ENCODE measurements at regions not wholly inside any gene's neighbourhood (a gene's known extent, or its start where the extent isn't known, plus 50 kb on each side); places are given as distances from the start of the nearest gene placed in this dataset.

- no peak for TF ChIP-seq CTCF (IDR thresholded peaks at IDR 0.05)
- TF ChIP-seq POLR2A (IDR thresholded peaks at IDR 0.05) = no peak
- Histone ChIP-seq H3K9me3 (no peaks in the 10 kb centered on the region), H3K36me3 (no peaks in the 10 kb centered on the region), H3K4me3 (no peak overlapping the region), H3K4me1 (no peaks in the 10 kb centered on the region), H3K27me3 (no peaks in the 10 kb centered on the region), H3K27ac (no peak overlapping the region)
- no peak for DNase-seq
These were observed 59.8 kb upstream of the C5orf63 start for GRCh38 chr5:127133071-127133470.

GRCh38 chr5:127136908-127137307, 63.6 kb upstream of the C5orf63 start:
- Histone ChIP-seq H3K36me3 (no peaks in the 10 kb centered on the region), H3K27me3 (no peaks in the 10 kb centered on the region), H3K27ac (no peak overlapping the region), H3K9me3 (no peaks in the 10 kb centered on the region), H3K4me1 (no peaks in the 10 kb centered on the region), H3K4me3 (no peak overlapping the region)
- no peak for DNase-seq
- no peak for TF ChIP-seq CTCF (IDR thresholded peaks at IDR 0.05)
- TF ChIP-seq POLR2A (IDR thresholded peaks at IDR 0.05) = no peak

GRCh38 chr5:127143722-127144121, 70.4 kb upstream of the C5orf63 start:
- TF ChIP-seq CTCF (IDR thresholded peaks at IDR 0.05) (no peak), POLR2A (IDR thresholded peaks at IDR 0.05) (no peak)
- no peaks in the 10 kb centered on the region for H3K36me3 ChIP-seq
- H3K9me3 ChIP-seq = no peaks in the 10 kb centered on the region
- H3K27me3 ChIP-seq = no peaks in the 10 kb centered on the region
- no peaks in the 10 kb centered on the region for H3K4me1 ChIP-seq
- H3K4me3 ChIP-seq = no peak overlapping the region
- H3K27ac ChIP-seq = no peak overlapping the region
- no peak for DNase-seq

GRCh38 chr5:127153031-127153430, 79.7 kb upstream of the C5orf63 start:
- DNase-seq = no peak
- H3K4me3 ChIP-seq = no peak overlapping the region

GRCh38 chr5:127153521-127153920, 80.2 kb upstream of the C5orf63 start:
- Histone ChIP-seq H3K36me3 (no peaks in the 10 kb centered on the region), H3K4me1 (no peaks in the 10 kb centered on the region), H3K27ac (no peak overlapping the region), H3K9me3 (peaks cover 0 to 2% (median 0%) of the 10 kb centered on the region in 4 donors), H3K4me3 (no peak overlapping the region), H3K27me3 (no peaks in the 10 kb centered on the region)
- DNase-seq = no peak
- TF ChIP-seq CTCF (IDR thresholded peaks at IDR 0.05) (no peak), POLR2A (IDR thresholded peaks at IDR 0.05) (no peak)

More at GRCh38 chr5:127153031-127153430, 79.7 kb upstream of the C5orf63 start:
- H3K27ac ChIP-seq = no peak overlapping the region
- TF ChIP-seq CTCF (IDR thresholded peaks at IDR 0.05) = no peak
- TF ChIP-seq POLR2A (IDR thresholded peaks at IDR 0.05) = no peak
- no peaks in the 10 kb centered on the region for H3K4me1 ChIP-seq
- no peaks in the 10 kb centered on the region for H3K27me3 ChIP-seq
- no peaks in the 10 kb centered on the region for H3K36me3 ChIP-seq
- peaks cover 0 to 2% (median 0%) of the 10 kb centered on the region in 4 donors for H3K9me3 ChIP-seq

GRCh38 chr5:127163750-127164149, 90.4 kb upstream of the C5orf63 start:
- H3K27ac ChIP-seq = no peak overlapping the region
- no peaks in the 10 kb centered on the region for H3K9me3 ChIP-seq
- TF ChIP-seq CTCF (IDR thresholded peaks at IDR 0.05) (no peak), POLR2A (IDR thresholded peaks at IDR 0.05) (no peak)
- DNase-seq = no peak
- no peaks in the 10 kb centered on the region for H3K4me1 ChIP-seq
- no peak overlapping the region for H3K4me3 ChIP-seq
- no peaks in the 10 kb centered on the region for H3K27me3 ChIP-seq
- H3K36me3 ChIP-seq = no peaks in the 10 kb centered on the region

All from Peyer's patch (tissue), 4 donors.